Thyroid gland (tissue), 4 donors: ENCODE measurements at regions not wholly inside any gene's neighbourhood (a gene's known extent, or its start where the extent isn't known, plus 50 kb on each side); places are given as distances from the start of the nearest gene placed in this dataset.

Source experiments
- CTCF ChIP-seq, 6 experiments: fragments of 200-600 bp in 3 of 6; fragments of 450-650 bp in 3 of 6; sonication (generic) in 3 of 6; IDR thresholded peaks; one replicate each; pipeline ENCODE4 v1.5.1; 2016 to 2019; ENCODE audit warnings: antibody characterized with exemption in 6 of 6, mild to moderate bottlenecking in 2 of 6, inconsistent platforms in 1 of 6, moderate library complexity in 1 of 6
- POLR2A ChIP-seq, 2 donors: fragments of 450-650 bp; IDR thresholded peaks; one replicate each; pipeline ENCODE4 v1.6.1; 2017; ENCODE audit warnings: antibody characterized with exemption in 2 of 2, mild to moderate bottlenecking in 2 of 2, moderate library complexity in 1 of 2

GRCh38 chr6:76706086-76706485, 633.6 kb upstream of the IMPG1 start:
- TF ChIP-seq CTCF (IDR thresholded peaks at IDR 0.05): no peak
- no peak for TF ChIP-seq POLR2A (IDR thresholded peaks at IDR 0.05)
